GM12891 (cell line): ENCODE measurements at regions not wholly inside any gene's neighbourhood (a gene's known extent, or its start where the extent isn't known, plus 50 kb on each side); places are given as distances from the start of the nearest gene placed in this dataset.

Experiments
- PAX5 ChIP-seq: IDR thresholded peaks from 2 replicates; pipeline ENCODE4 v1.6.1; 2011; ENCODE audit warnings: low read length, moderate library complexity, mild to moderate bottlenecking; ENCODE audit not compliant: insufficient read depth, severe bottlenecking
- POLR2A ChIP-seq: IDR thresholded peaks from 2 replicates; pipeline ENCODE4 v1.6.1; 2011; ENCODE audit warnings: low read depth, low read length, control low read depth
- POLR2AphosphoS5 ChIP-seq: IDR thresholded peaks from 2 replicates; pipeline ENCODE4 v1.6.1; 2011; ENCODE audit warnings: low read depth, low read length, control low read depth
- POU2F2 ChIP-seq: IDR thresholded peaks from 2 replicates; pipeline ENCODE4 v1.6.1; 2011; ENCODE audit warnings: low read depth, mild to moderate bottlenecking, control low read depth, low read length, moderate library complexity
- TAF1 ChIP-seq: IDR thresholded peaks from 2 replicates; pipeline ENCODE4 v1.6.1; 2011; ENCODE audit warnings: low read depth, low read length, control low read depth

- no peak for TF ChIP-seq POLR2AphosphoS5
- TF ChIP-seq POLR2A, result no peak
- no peak for TF ChIP-seq POU2F2
- TF ChIP-seq PAX5, result no peak
- TF ChIP-seq TAF1, result no peak
Measured at GRCh38 chr6:84360039-84360438, 132.6 kb upstream of the CEP162 start.
